Dedifferentiated amniotic fluid mesenchymal stem cell (primary cell): ENCODE measurements at regions not wholly inside any gene's neighbourhood (a gene's known extent, or its start where the extent isn't known, plus 50 kb on each side); places are given as distances from the start of the nearest gene placed in this dataset.
"Not testable (repeated sequence)": the region's sequence is repeated elsewhere in the genome, so short reads cannot be mapped to it uniquely, and the experiment has no call there.

Experiments
- DNase-seq: peaks from one replicate; pipeline ENCODE4 v3.0.0-alpha.2; 2016; ENCODE audit errors: extremely low spot score

GRCh38 chr11:105432241-105432995, 177.5 kb upstream of the GRIA4 start:
- no peak for DNase-seq

- DNase-seq = no peak
Observed at GRCh38 chr11:105429096-105429910, 180.6 kb upstream of the GRIA4 start.

- no peak for DNase-seq
Observed at GRCh38 chr11:105407101-105407500, 202.8 kb upstream of the GRIA4 start.

- no peak for DNase-seq
Observed at GRCh38 chr11:105401269-105401809, 208.5 kb upstream of the GRIA4 start.

- DNase-seq = no peak
Observed at GRCh38 chr11:105399511-105399910, 210.4 kb upstream of the GRIA4 start.

GRCh38 chr11:105398636-105399035, 211.2 kb upstream of the GRIA4 start:
- no peak for DNase-seq

GRCh38 chr11:105393326-105393725, 216.5 kb upstream of the GRIA4 start:
- no peak for DNase-seq

- no peak for DNase-seq
Observed at GRCh38 chr11:105392556-105392955, 217.3 kb upstream of the GRIA4 start.

GRCh38 chr11:105389952-105390351, 219.9 kb upstream of the GRIA4 start:
- DNase-seq = no peak

GRCh38 chr11:105388006-105388405, 221.9 kb upstream of the GRIA4 start:
- DNase-seq = no peak

GRCh38 chr11:105381941-105382340, 227.9 kb upstream of the GRIA4 start:
- DNase-seq = no peak

GRCh38 chr11:105377870-105378269, 232.0 kb upstream of the GRIA4 start:
- no peak for DNase-seq

- DNase-seq = no peak
Observed at GRCh38 chr11:105372206-105372605, 232.6 kb upstream of the CARD18 start.

GRCh38 chr11:105371311-105371710, 231.7 kb upstream of the CARD18 start:
- no peak for DNase-seq

GRCh38 chr11:105368711-105369110, 229.1 kb upstream of the CARD18 start:
- no peak for DNase-seq

GRCh38 chr11:105367129-105367528, 227.6 kb upstream of the CARD18 start:
- no peak for DNase-seq

- DNase-seq = no peak
Observed at GRCh38 chr11:105361651-105362050, 222.1 kb upstream of the CARD18 start.

- no peak for DNase-seq
Observed at GRCh38 chr11:105357764-105358163, 218.2 kb upstream of the CARD18 start.

- DNase-seq = no peak
Observed at GRCh38 chr11:105357146-105357545, 217.6 kb upstream of the CARD18 start.

- DNase-seq = not testable (repeated sequence)
Observed at GRCh38 chr11:105349867-105350266, 210.3 kb upstream of the CARD18 start.

GRCh38 chr11:105344938-105345337, 205.4 kb upstream of the CARD18 start:
- DNase-seq = no peak

GRCh38 chr11:105334025-105334714, 194.6 kb upstream of the CARD18 start:
- no peak for DNase-seq
